ENCODE measurements at regions not wholly inside any gene's neighbourhood (a gene's known extent, or its start where the extent isn't known, plus 50 kb on each side); places are given as distances from the start of the nearest gene placed in this dataset.

- Histone ChIP-seq H3K14ac (ENCODE audit: insufficient read length) (no peak overlapping the region), H3K27me3 (replicated peaks in 1 of 4; ENCODE audit: control insufficient read depth in 3 of 4, extremely low read depth in 1 of 4, insufficient read depth in 3 of 4, low read length in 3 of 4) (no peaks in the 10 kb centered on the region), H3K4me3 (ENCODE audit: extremely low read depth in 1 of 4, insufficient read depth in 2 of 4, low read depth in 3 of 4, low read length in 4 of 4) (no peak overlapping the region), H2BK5ac (ENCODE audit: low read depth, low read length) (no peak overlapping the region), H3K4ac (replicated peaks; ENCODE audit: insufficient read length, low read depth, low read length) (no peak overlapping the region), H2BK20ac (ENCODE audit: low read length) (no peak overlapping the region), H3K18ac (ENCODE audit: extremely low read depth, low read length) (no peak overlapping the region), H3K4me2 (ENCODE audit: insufficient read depth in 1 of 2, low read depth in 2 of 2, low read length in 2 of 2) (no peak overlapping the region), H3K9ac (replicated peaks in 1 of 4; ENCODE audit: extremely low read depth in 1 of 4, low read depth in 3 of 4, low read length in 3 of 4) (no peak overlapping the region), H3K23me2 (ENCODE audit: low read depth, low read length) (no peaks in the 10 kb centered on the region; the same call in 1 of the 2 replicates), H3K27ac (ENCODE audit: low read depth, low read length) (no peak overlapping the region), H3K36me3 (ENCODE audit: control insufficient read depth in 2 of 4, insufficient read depth in 4 of 4, low read length in 3 of 4) (no peaks in the 10 kb centered on the region), H2BK15ac (ENCODE audit: low read length) (no peak overlapping the region), H4K20me1 (replicated peaks in 1 of 2; ENCODE audit: control insufficient read depth in 1 of 2, insufficient read depth in 2 of 2, low read length in 2 of 2) (no peaks in the 10 kb centered on the region), H3K9me3 (ENCODE audit: insufficient read depth in 2 of 2, low read depth in 1 of 2, low read length in 1 of 2) (no peaks in the 10 kb centered on the region), H3K23ac (ENCODE audit: insufficient read length) (no peak overlapping the region), H4K5ac (ENCODE audit: insufficient read length, low read depth, low read length) (no peak overlapping the region), H2BK12ac (ENCODE audit: low read depth, low read length) (no peak overlapping the region), H3K79me1 (ENCODE audit: low read depth, low read length) (no peaks in the 10 kb centered on the region), H4K8ac (ENCODE audit: extremely low read depth, insufficient read depth, low read length) (no peak overlapping the region), H3K56ac (replicated peaks; ENCODE audit: insufficient read length, low read depth, low read length) (no peak overlapping the region), H3K79me2 (ENCODE audit: control insufficient read depth in 1 of 2, insufficient read depth in 2 of 2, low read length in 2 of 2) (no peaks in the 10 kb centered on the region), H3K4me1 (replicated peaks in 1 of 4; ENCODE audit: control insufficient read depth in 3 of 4, insufficient read depth in 4 of 4, low read length in 3 of 4) (peaks cover 0 to 2% (median 0%) of the 10 kb centered on the region in 4 experiments; a peak in 1 of 7 replicates), H2AFZ (ENCODE audit: low read length) (no peak overlapping the region), H2BK120ac (replicated peaks; ENCODE audit: low read depth, low read length) (no peak overlapping the region), H4K91ac (replicated peaks; ENCODE audit: insufficient read length, low read length) (no peak overlapping the region), H2AK5ac (ENCODE audit: low read depth, low read length) (no peak overlapping the region)
- ChIA-PET CTCF (ENCODE audit: partially characterized antibody) (interaction anchor here (0.5 to 1.0 kb wide), 2 partner anchors 32 to 123 kb away, joined by 3 read pairs; no protein-coding TSS in a partner anchor), POLR2A (ENCODE audit: partially characterized antibody) (no interaction called here)
- TF ChIP-seq TCF12 (IDR thresholded peaks at IDR 0.05; ENCODE audit: low read depth, low read length) (no peak), KDM5A (IDR thresholded peaks at IDR 0.05; ENCODE audit: low read length) (no peak), TAF7 (optimal IDR thresholded peaks at IDR 0.05; ENCODE audit: borderline replicate concordance, low read depth, low read length) (no peak), POLR2A (IDR thresholded peaks at IDR 0.05; ENCODE audit: control extremely low read depth in 1 of 2, low read depth in 2 of 2, low read length in 2 of 2) (no peak), KDM1A (IDR thresholded peaks at IDR 0.05; ENCODE audit: borderline replicate concordance, low read length) (no peak), HDAC6 (IDR thresholded peaks at IDR 0.05; ENCODE audit: low read depth, low read length) (no peak), RFX5 (IDR thresholded peaks at IDR 0.05; ENCODE audit: borderline replicate concordance, low read depth, low read length) (no peak), SP4 (IDR thresholded peaks at IDR 0.05; ENCODE audit: low read length) (no peak), CREB1 (IDR thresholded peaks at IDR 0.05) (no peak), SIRT6 (IDR thresholded peaks at IDR 0.05; ENCODE audit: low read length) (no peak), KDM4A (IDR thresholded peaks at IDR 0.05; ENCODE audit: low read depth, low read length, severe bottlenecking) (no peak)
- TF ChIP-seq, protein P1, sequence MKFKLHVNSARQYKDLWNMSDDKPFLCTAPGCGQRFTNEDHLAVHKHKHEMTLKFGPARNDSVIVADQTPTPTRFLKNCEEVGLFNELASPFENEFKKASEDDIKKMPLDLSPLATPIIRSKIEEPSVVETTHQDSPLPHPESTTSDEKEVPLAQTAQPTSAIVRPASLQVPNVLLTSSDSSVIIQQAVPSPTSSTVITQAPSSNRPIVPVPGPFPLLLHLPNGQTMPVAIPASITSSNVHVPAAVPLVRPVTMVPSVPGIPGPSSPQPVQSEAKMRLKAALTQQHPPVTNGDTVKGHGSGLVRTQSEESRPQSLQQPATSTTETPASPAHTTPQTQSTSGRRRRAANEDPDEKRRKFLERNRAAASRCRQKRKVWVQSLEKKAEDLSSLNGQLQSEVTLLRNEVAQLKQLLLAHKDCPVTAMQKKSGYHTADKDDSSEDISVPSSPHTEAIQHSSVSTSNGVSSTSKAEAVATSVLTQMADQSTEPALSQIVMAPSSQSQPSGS (IDR thresholded peaks at IDR 0.05; ENCODE audit: low read length): no peak
- TF ChIP-seq, protein P2, sequence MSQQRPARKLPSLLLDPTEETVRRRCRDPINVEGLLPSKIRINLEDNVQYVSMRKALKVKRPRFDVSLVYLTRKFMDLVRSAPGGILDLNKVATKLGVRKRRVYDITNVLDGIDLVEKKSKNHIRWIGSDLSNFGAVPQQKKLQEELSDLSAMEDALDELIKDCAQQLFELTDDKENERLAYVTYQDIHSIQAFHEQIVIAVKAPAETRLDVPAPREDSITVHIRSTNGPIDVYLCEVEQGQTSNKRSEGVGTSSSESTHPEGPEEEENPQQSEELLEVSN (IDR thresholded peaks at IDR 0.05): no peak
- no peak for FAIRE-seq
- WGBS, 2 experiments (ENCODE audit: extremely low coverage in 1 of 2, insufficient coverage in 1 of 2, insufficient read length in 1 of 2, insufficient replicate concordance in 2 of 2, low coverage in 1 of 2, low lambda C conversion rate in 2 of 2, missing lambda C conversion rate in 1 of 2): 95% methylated on average over 3 of the region's 3 CpGs; no CpG with 5 or more reads in 1 of the 2 experiments
- no peak for DNase-seq (ENCODE audit: low read depth in 1 of 2, low spot score in 2 of 2)
Measured at GRCh38 chr2:57962861-57963260, 83.7 kb upstream of the VRK2 start.

Data from H1 (cell line).